IMR-90 (cell line): ENCODE measurements at regions not wholly inside any gene's neighbourhood (a gene's known extent, or its start where the extent isn't known, plus 50 kb on each side); places are given as distances from the start of the nearest gene placed in this dataset.

ENCODE experiments used
- CEBPB ChIP-seq: IDR thresholded peaks from 2 replicates; pipeline ENCODE4 v1.6.1; 2012; ENCODE audit warnings: low read depth, low read length, improper control_type of control experiment
- TF ChIP-seq, protein P1 (sequence below): conservative IDR thresholded peaks from 2 replicates; pipeline ENCODE4 v1.5.1; 2012; ENCODE audit warnings: mild to moderate bottlenecking, low read depth, low read length, improper control_type of control experiment

DNA sequence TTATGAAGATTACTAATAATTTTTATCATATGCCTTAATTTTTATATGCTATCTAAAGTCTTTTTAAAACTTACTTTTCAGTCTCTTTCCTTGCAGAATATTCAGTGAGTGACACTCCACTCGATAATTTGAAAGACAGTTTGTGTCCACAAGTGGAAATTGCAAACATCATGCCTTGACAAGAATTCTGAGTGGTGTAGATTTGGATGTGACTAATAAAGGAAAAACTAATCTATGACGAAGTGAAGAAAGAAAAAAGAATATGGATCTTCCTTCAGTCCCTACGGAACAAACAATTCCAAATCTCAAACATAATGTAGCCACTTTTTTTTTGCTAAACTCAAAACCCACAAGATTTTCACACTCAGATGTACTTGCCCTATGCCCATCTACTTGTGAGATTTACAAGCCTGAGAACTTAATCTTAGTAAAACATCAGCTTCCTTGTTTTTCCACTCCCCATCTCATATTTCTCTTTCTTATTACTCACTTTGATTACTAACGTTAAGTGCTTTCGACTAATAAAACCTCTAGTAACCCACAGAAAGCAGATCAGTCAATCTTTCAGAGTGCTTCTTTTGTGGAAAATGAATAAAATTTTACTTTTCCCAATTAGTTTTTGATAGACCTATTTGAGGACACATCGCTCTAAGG is 1155.8 kb downstream of the GRIK2 start:
- no peak for TF ChIP-seq CEBPB
- TF ChIP-seq, protein P1, sequence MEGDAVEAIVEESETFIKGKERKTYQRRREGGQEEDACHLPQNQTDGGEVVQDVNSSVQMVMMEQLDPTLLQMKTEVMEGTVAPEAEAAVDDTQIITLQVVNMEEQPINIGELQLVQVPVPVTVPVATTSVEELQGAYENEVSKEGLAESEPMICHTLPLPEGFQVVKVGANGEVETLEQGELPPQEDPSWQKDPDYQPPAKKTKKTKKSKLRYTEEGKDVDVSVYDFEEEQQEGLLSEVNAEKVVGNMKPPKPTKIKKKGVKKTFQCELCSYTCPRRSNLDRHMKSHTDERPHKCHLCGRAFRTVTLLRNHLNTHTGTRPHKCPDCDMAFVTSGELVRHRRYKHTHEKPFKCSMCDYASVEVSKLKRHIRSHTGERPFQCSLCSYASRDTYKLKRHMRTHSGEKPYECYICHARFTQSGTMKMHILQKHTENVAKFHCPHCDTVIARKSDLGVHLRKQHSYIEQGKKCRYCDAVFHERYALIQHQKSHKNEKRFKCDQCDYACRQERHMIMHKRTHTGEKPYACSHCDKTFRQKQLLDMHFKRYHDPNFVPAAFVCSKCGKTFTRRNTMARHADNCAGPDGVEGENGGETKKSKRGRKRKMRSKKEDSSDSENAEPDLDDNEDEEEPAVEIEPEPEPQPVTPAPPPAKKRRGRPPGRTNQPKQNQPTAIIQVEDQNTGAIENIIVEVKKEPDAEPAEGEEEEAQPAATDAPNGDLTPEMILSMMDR = no peak
